HCT116 (cell line): ENCODE measurements at regions not wholly inside any gene's neighbourhood (a gene's known extent, or its start where the extent isn't known, plus 50 kb on each side); places are given as distances from the start of the nearest gene placed in this dataset.
A peak's percentile ranks its signal among the peaks of the same experiment; 100 is the strongest.

Experiments
- ATAC-seq: fragments of 200-7000 bp; cut with Tn5 transposase; 2 replicates; pipeline ENCODE4 v1.9.1; 2020; ENCODE audit warnings: mild to moderate bottlenecking, moderate library complexity
- BruUV-seq: library from RNA; stranded (reverse); fragments of 400-500 nt; replicated peaks from 2 replicates; lab custom pipeline; 2021; lab: Mats Ljungman, UMichigan
- CTCF ChIA-PET: fragments of 300-600 bp; sonication (Branson Sonifier 250); formaldehyde crosslinking; loops from one replicate; lab custom pipeline; 2021; ENCODE audit warnings: antibody characterized with exemption; lab: Charles Lee
- POLR2A ChIA-PET: fragments of 300-600, 350-600 bp; sonication (Branson Sonifier 250); formaldehyde crosslinking; loops from one replicate; lab custom pipeline; 2021; ENCODE audit warnings: antibody characterized with exemption; lab: Charles Lee
- RAD21 ChIA-PET, 2 experiments: fragments of 300-600 bp; sonication (Branson Sonifier 250); formaldehyde crosslinking; loops; one replicate each; lab custom pipeline; 2023; ENCODE audit warnings: low total read pairs in 2 of 2; ENCODE audit not compliant: uncharacterized antibody in 2 of 2, unreplicated experiment in 2 of 2, low non-redundant PET in 1 of 2; lab: Charles Lee
- DNase-seq: peaks from one replicate; pipeline ENCODE4 v3.0.0-alpha.2; 2010; ENCODE audit warnings: low read depth, low spot score
- H2AFZ ChIP-seq: fragments of 200-600 bp; shearing (Covaris generic), sonication (generic); 2 replicates; pipeline ENCODE4 v1.6.1; 2017; ENCODE audit warnings: low read depth, mixed run types, mixed read lengths, antibody characterized with exemption, low read length; ENCODE audit not compliant: poor library complexity, severe bottlenecking
- H3K27ac ChIP-seq: 2 replicates; pipeline ENCODE4 v1.5.1; 2012; ENCODE audit warnings: low read depth, low read length
- H3K27me3 ChIP-seq: fragments of 200-600 bp; sonication (generic); 2 replicates; pipeline ENCODE4 v1.6.1; 2016; ENCODE audit warnings: mixed run types, low read length, mixed read lengths; ENCODE audit not compliant: insufficient read depth
- H3K36me3 ChIP-seq, 2 experiments: fragments of 200-500 bp in 1 of 2; fragments of 200-600 bp in 1 of 2; sonication (Bioruptor generic) in 1 of 2; sonication (generic) in 1 of 2; 2 replicates each; pipeline versions ENCODE4 v1.5.1 to v1.6.1; 2014 to 2016; ENCODE audit warnings: low read length in 2 of 2, inconsistent platforms in 1 of 2, mixed read lengths in 1 of 2, mixed run types in 1 of 2; ENCODE audit not compliant: insufficient read depth in 2 of 2, control insufficient read depth in 1 of 2
- H3K4me1 ChIP-seq, 2 experiments: fragments of 200-600 bp in 1 of 2; sonication (generic) in 1 of 2; 2 replicates each; pipeline versions ENCODE4 v1.5.1 to v1.6.1; 2012 to 2017; ENCODE audit warnings: low read length in 2 of 2, inconsistent platforms in 1 of 2, mild to moderate bottlenecking in 1 of 2, mixed read lengths in 1 of 2, mixed run types in 1 of 2, moderate library complexity in 1 of 2; ENCODE audit not compliant: insufficient read depth in 2 of 2, control insufficient read depth in 1 of 2
- H3K4me2 ChIP-seq: fragments of 200-600 bp; sonication (generic); 2 replicates; pipeline ENCODE4 v1.6.1; 2017; ENCODE audit warnings: mixed run types, low read length, mixed read lengths
- H3K4me3 ChIP-seq, 2 experiments: fragments of 200-600 bp in 1 of 2; sonication (generic) in 1 of 2; replicated peaks in 1 of 2; 2 replicates each; pipeline ENCODE4 v1.5.1; 2011 to 2016; ENCODE audit warnings: low read length in 2 of 2, control low read depth in 1 of 2, low read depth in 1 of 2, mild to moderate bottlenecking in 1 of 2, mixed read lengths in 1 of 2, mixed run types in 1 of 2
- H3K79me2 ChIP-seq: fragments of 200-600 bp; sonication (generic); 2 replicates; pipeline ENCODE4 v1.6.1; 2017; ENCODE audit warnings: mild to moderate bottlenecking, mixed run types, low read length, moderate library complexity, mixed read lengths; ENCODE audit not compliant: insufficient read depth
- H3K9ac ChIP-seq: fragments of 200-600 bp; sonication (generic); 2 replicates; pipeline ENCODE4 v1.6.1; 2016; ENCODE audit warnings: low read length, mixed read lengths
- H3K9me2 ChIP-seq: fragments of 200-600 bp; sonication (generic), shearing (Covaris generic); 2 replicates; pipeline ENCODE4 v1.6.1; 2017; ENCODE audit warnings: mixed run types, mild to moderate bottlenecking, moderate library complexity; ENCODE audit not compliant: insufficient read depth
- H3K9me3 ChIP-seq, 2 experiments: fragments of 200-500 bp in 1 of 2; fragments of 200-600 bp in 1 of 2; sonication (Bioruptor generic) in 1 of 2; sonication (generic) in 1 of 2; 2 replicates each; pipeline ENCODE4 v1.6.1; 2014 to 2017; ENCODE audit warnings: low read length in 2 of 2, mixed read lengths in 2 of 2, inconsistent platforms in 1 of 2, low read depth in 1 of 2, mild to moderate bottlenecking in 1 of 2, mixed run types in 1 of 2, moderate library complexity in 1 of 2; ENCODE audit not compliant: control insufficient read depth in 1 of 2, insufficient read depth in 1 of 2
- H4K20me1 ChIP-seq: fragments of 200-600 bp; sonication (generic), shearing (Covaris generic); 2 replicates; pipeline ENCODE4 v1.6.1; 2017; ENCODE audit warnings: mixed run types, mild to moderate bottlenecking, moderate library complexity; ENCODE audit not compliant: insufficient read depth
- ATF3 ChIP-seq: IDR thresholded peaks from 2 replicates; pipeline ENCODE4 v1.6.1; 2012
- CBX3 ChIP-seq: IDR thresholded peaks from 2 replicates; pipeline ENCODE4 v1.6.1; 2012; ENCODE audit warnings: low read depth
- EGR1 ChIP-seq: IDR thresholded peaks from 2 replicates; pipeline ENCODE4 v1.6.1; 2012; ENCODE audit warnings: low read depth
- ELF1 ChIP-seq: IDR thresholded peaks from 2 replicates; pipeline ENCODE4 v1.6.1; 2012; ENCODE audit warnings: low read depth, borderline replicate concordance
- EZH2phosphoT487 ChIP-seq: fragments of 200-600 bp; IDR thresholded peaks from 2 replicates; pipeline ENCODE4 v1.6.1; 2018; ENCODE audit warnings: antibody characterized with exemption, borderline replicate concordance
- FOSL1 ChIP-seq: IDR thresholded peaks from 2 replicates; pipeline ENCODE4 v1.6.1; 2012; ENCODE audit warnings: low read depth
- POLR2A ChIP-seq: IDR thresholded peaks from 2 replicates; pipeline ENCODE4 v1.7.0; 2011; ENCODE audit warnings: borderline replicate concordance; ENCODE audit not compliant: insufficient read depth, insufficient read length; ENCODE audit errors: extremely low read depth
- SIN3A ChIP-seq: IDR thresholded peaks from 2 replicates; pipeline ENCODE4 v1.6.1; 2012; ENCODE audit warnings: low read depth
- SRF ChIP-seq: IDR thresholded peaks from 2 replicates; pipeline ENCODE4 v1.6.1; 2012; ENCODE audit warnings: low read depth
- TCF7L2 ChIP-seq: IDR thresholded peaks from 2 replicates; pipeline ENCODE4 v1.7.0; 2011; ENCODE audit warnings: borderline replicate concordance, inconsistent platforms; ENCODE audit not compliant: insufficient read depth, insufficient read length; ENCODE audit errors: extremely low read depth
- ZFX ChIP-seq: fragments of 450-650 bp; IDR thresholded peaks from 2 replicates; pipeline ENCODE4 v1.6.1; 2017
- intact Hi-C: fragments of 100-400 bp; cut with micrococcal nuclease; formaldehyde crosslinking; loops from 2 replicates; pipeline ENCODE4 v1.10.0; 2022
- TF ChIP-seq, protein P1 (sequence below): IDR thresholded peaks from 2 replicates; pipeline ENCODE4 v1.6.1; 2012
- TF ChIP-seq, protein P2 (sequence below), 3 experiments: fragments of 200-600 bp in 1 of 3; sonication (generic) in 1 of 3; IDR thresholded peaks in 2 of 3; conservative IDR thresholded peaks in 1 of 3; 2 replicates each; pipeline ENCODE4 v1.5.1; 2012 to 2017; ENCODE audit warnings: low read depth in 2 of 3, low read length in 2 of 3, antibody characterized with exemption in 1 of 3, borderline replicate concordance in 1 of 3, control low read depth in 1 of 3, mild to moderate bottlenecking in 1 of 3, mixed read lengths in 1 of 3, mixed run types in 1 of 3, moderate library complexity in 1 of 3; ENCODE audit not compliant: insufficient read depth in 1 of 3

- H3K9me2 ChIP-seq: no peaks in the 10 kb centered on the region
- ATAC-seq: no peak
- no peak for DNase-seq
- no TSS peak for BruUV-seq
- H4K20me1 ChIP-seq: no peaks in the 10 kb centered on the region
- intact Hi-C loops: no loop called here
- H3K27me3 ChIP-seq: no peaks in the 10 kb centered on the region
- RAD21 ChIA-PET: no interaction called here
- no peak overlapping the region for H3K4me3 ChIP-seq
- no peaks in the 10 kb centered on the region for H3K79me2 ChIP-seq
- no peak overlapping the region for H3K9ac ChIP-seq
- no peak overlapping the region for H3K4me2 ChIP-seq
- H3K27ac ChIP-seq: no peak overlapping the region
- POLR2A ChIA-PET: no interaction called here
- H3K4me1 ChIP-seq: no peaks in the 10 kb centered on the region
- H3K36me3 ChIP-seq: no peaks in the 10 kb centered on the region
- H2AFZ ChIP-seq: no peak overlapping the region
- TF ChIP-seq ATF3 (no peak), SRF (no peak), EZH2phosphoT487 (no peak), FOSL1 (no peak), CBX3 (no peak), SIN3A (no peak), EGR1 (no peak), TCF7L2 (no peak), ZFX (no peak), ELF1 (no peak), POLR2A (no peak)
- TF ChIP-seq, protein P1, sequence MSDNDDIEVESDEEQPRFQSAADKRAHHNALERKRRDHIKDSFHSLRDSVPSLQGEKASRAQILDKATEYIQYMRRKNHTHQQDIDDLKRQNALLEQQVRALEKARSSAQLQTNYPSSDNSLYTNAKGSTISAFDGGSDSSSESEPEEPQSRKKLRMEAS: no peak
- CTCF ChIA-PET: interaction anchor here (1.1 kb wide), 1 partner anchor 35 kb away, joined by 4 read pairs; no protein-coding TSS in a partner anchor
- H3K9me3 ChIP-seq: no peaks in the 10 kb centered on the region
Observed at GRCh38 chr5:44486591-44486990, 97.4 kb upstream of the FGF10 start.

GRCh38 chr5:44454002-44454401, 64.8 kb upstream of the FGF10 start:
- no peak for DNase-seq
- CTCF ChIA-PET: no interaction called here
- TF ChIP-seq POLR2A: no peak
- TF ChIP-seq, protein P2, sequence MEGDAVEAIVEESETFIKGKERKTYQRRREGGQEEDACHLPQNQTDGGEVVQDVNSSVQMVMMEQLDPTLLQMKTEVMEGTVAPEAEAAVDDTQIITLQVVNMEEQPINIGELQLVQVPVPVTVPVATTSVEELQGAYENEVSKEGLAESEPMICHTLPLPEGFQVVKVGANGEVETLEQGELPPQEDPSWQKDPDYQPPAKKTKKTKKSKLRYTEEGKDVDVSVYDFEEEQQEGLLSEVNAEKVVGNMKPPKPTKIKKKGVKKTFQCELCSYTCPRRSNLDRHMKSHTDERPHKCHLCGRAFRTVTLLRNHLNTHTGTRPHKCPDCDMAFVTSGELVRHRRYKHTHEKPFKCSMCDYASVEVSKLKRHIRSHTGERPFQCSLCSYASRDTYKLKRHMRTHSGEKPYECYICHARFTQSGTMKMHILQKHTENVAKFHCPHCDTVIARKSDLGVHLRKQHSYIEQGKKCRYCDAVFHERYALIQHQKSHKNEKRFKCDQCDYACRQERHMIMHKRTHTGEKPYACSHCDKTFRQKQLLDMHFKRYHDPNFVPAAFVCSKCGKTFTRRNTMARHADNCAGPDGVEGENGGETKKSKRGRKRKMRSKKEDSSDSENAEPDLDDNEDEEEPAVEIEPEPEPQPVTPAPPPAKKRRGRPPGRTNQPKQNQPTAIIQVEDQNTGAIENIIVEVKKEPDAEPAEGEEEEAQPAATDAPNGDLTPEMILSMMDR (IDR thresholded peaks at IDR 0.05 in 2 of 3, conservative IDR thresholded peaks at IDR 0.05 in 1 of 3; ENCODE audit: borderline replicate concordance in 1 of 3, insufficient read depth in 1 of 3, low read depth in 2 of 3, low read length in 2 of 3): 0 out of 6 replicates have a peak, but pooled peaks of 1 of the 3 experiments have one; percentile 20
- no TSS peak for BruUV-seq
- no peaks in the 10 kb centered on the region for H3K79me2 ChIP-seq
- RAD21 ChIA-PET: no interaction called here
- H3K27me3 ChIP-seq: no peaks in the 10 kb centered on the region
- H3K9me3 ChIP-seq: no peaks in the 10 kb centered on the region
- peak; percentile 62; the same call in 1 of the 2 replicates for ATAC-seq
- H3K27ac ChIP-seq: no peak overlapping the region
- no peaks in the 10 kb centered on the region for H3K4me1 ChIP-seq
- no peak overlapping the region for H3K9ac ChIP-seq
- H2AFZ ChIP-seq: no peak overlapping the region
- no peak overlapping the region for H3K4me2 ChIP-seq
- no peak overlapping the region for H3K4me3 ChIP-seq
- POLR2A ChIA-PET: no interaction called here
- H3K36me3 ChIP-seq: no peaks in the 10 kb centered on the region
- H4K20me1 ChIP-seq: no peaks in the 10 kb centered on the region
- H3K9me2 ChIP-seq: no peaks in the 10 kb centered on the region
- intact Hi-C loops: no loop called here
